BE2C (cell line): ENCODE measurements at regions not wholly inside any gene's neighbourhood (a gene's known extent, or its start where the extent isn't known, plus 50 kb on each side); places are given as distances from the start of the nearest gene placed in this dataset.

Source experiments
- DNase-seq: peaks from one replicate; pipeline ENCODE4 v3.0.0-alpha.2; 2020
- H3K27me3 ChIP-seq: fragments of 250-450 bp; sonication (Bioruptor Pico); 2 replicates; pipeline ENCODE4 v1.5.1; 2020; ENCODE audit warnings: mild to moderate bottlenecking
- H3K36me3 ChIP-seq: fragments of 250-450 bp; sonication (Bioruptor Pico); 2 replicates; pipeline ENCODE4 v1.5.1; 2020; ENCODE audit warnings: mild to moderate bottlenecking
- H3K4me1 ChIP-seq: fragments of 250-450 bp; sonication (Bioruptor Pico); 2 replicates; pipeline ENCODE4 v1.5.1; 2020
- H3K4me3 ChIP-seq: 2 replicates; pipeline ENCODE4 v1.5.1; 2011; ENCODE audit warnings: low read depth, low read length
- H3K9me3 ChIP-seq: fragments of 250-450 bp; sonication (Bioruptor Pico); 2 replicates; pipeline ENCODE4 v1.5.1; 2020
- TF ChIP-seq, protein P1 (sequence below): IDR thresholded peaks from 2 replicates; pipeline ENCODE4 v1.5.1; 2012; ENCODE audit warnings: mild to moderate bottlenecking, low read depth, low read length

- H3K4me3 ChIP-seq, result no peak overlapping the region
- H3K9me3 ChIP-seq, result no peaks in the 10 kb centered on the region
- no peaks in the 10 kb centered on the region for H3K4me1 ChIP-seq
- H3K36me3 ChIP-seq, result no peaks in the 10 kb centered on the region
- no peaks in the 10 kb centered on the region for H3K27me3 ChIP-seq
- no peak for DNase-seq
- TF ChIP-seq, protein P1, sequence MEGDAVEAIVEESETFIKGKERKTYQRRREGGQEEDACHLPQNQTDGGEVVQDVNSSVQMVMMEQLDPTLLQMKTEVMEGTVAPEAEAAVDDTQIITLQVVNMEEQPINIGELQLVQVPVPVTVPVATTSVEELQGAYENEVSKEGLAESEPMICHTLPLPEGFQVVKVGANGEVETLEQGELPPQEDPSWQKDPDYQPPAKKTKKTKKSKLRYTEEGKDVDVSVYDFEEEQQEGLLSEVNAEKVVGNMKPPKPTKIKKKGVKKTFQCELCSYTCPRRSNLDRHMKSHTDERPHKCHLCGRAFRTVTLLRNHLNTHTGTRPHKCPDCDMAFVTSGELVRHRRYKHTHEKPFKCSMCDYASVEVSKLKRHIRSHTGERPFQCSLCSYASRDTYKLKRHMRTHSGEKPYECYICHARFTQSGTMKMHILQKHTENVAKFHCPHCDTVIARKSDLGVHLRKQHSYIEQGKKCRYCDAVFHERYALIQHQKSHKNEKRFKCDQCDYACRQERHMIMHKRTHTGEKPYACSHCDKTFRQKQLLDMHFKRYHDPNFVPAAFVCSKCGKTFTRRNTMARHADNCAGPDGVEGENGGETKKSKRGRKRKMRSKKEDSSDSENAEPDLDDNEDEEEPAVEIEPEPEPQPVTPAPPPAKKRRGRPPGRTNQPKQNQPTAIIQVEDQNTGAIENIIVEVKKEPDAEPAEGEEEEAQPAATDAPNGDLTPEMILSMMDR, result no peak
Observed at GRCh38 chr2:56001947-56002346, 78.4 kb upstream of the EFEMP1 start.

- no peaks in the 10 kb centered on the region for H3K27me3 ChIP-seq
- peaks cover 3% of the 10 kb centered on the region; the same call in 1 of the 2 replicates for H3K4me1 ChIP-seq
- H3K9me3 ChIP-seq, result no peaks in the 10 kb centered on the region
- peak; percentile 76 for DNase-seq
- peak overlapping the region; percentile 24 for H3K4me3 ChIP-seq
- no peaks in the 10 kb centered on the region for H3K36me3 ChIP-seq
- TF ChIP-seq, protein P1, result no peak
Observed at GRCh38 chr2:56008661-56009431, 85.3 kb upstream of the EFEMP1 start.

GRCh38 chr2:56009758-56010458, 86.3 kb upstream of the EFEMP1 start:
- TF ChIP-seq, protein P1, result peak; percentile 49
- H3K4me3 ChIP-seq, result peak overlapping the region; percentile 4
- H3K4me1 ChIP-seq, result peaks cover 3% of the 10 kb centered on the region; the same call in 1 of the 2 replicates
- DNase-seq, result no peak
- no peaks in the 10 kb centered on the region for H3K27me3 ChIP-seq
- no peaks in the 10 kb centered on the region for H3K9me3 ChIP-seq
- no peaks in the 10 kb centered on the region for H3K36me3 ChIP-seq

DNA sequence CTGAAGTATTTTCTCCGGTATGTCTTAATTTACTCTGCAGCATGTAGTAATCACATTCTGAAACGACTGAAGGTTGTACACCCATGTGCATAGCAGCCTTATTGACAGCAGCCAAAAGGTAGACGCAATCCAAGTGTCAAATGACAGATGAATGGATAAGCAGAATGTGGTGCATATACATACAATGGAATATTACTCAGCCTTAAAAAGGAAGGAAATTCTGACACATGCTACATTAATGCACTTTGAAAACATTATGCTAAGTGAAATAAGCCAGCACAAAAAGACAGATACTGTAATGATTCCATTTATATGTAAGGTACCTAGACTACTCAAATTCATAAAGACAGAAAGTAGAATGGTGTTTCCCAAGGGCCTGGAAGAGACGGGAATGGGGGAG, 88.0 kb upstream of the EFEMP1 start:
- Histone ChIP-seq H3K27me3 (no peaks in the 10 kb centered on the region), H3K4me3 (no peak overlapping the region), H3K4me1 (peaks cover 7% of the 10 kb centered on the region), H3K9me3 (no peaks in the 10 kb centered on the region), H3K36me3 (no peaks in the 10 kb centered on the region)
- TF ChIP-seq, protein P1, result no peak
- DNase-seq, result no peak

DNA sequence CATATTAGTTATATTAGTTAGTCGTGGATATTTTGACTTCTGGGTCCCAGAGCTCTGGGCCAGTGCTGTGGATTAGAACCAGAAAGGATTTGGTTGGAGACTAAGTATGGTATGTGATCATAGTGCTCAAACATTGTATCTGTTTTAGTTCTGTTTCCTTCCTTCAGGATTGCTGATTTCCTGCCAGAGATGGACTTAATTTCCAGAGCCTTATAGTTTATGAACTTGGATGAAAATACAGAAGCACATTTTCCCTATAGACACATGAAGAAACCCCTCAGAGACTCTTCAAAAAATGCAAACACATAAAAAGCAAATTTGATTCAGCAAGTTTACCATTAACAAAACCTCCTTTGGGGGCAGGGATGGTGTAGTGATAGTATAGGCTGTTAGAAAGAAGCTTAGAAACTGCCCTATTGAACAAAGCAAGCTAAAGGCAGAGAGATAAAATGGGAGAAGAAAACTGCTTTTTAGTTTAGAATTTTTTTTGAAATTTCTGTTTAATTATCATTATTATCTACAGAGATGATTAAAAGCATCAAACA, 88.7 kb upstream of the EFEMP1 start:
- no peaks in the 10 kb centered on the region for H3K36me3 ChIP-seq
- no peak overlapping the region for H3K4me3 ChIP-seq
- TF ChIP-seq, protein P1, result no peak
- DNase-seq, result no peak
- no peaks in the 10 kb centered on the region for H3K27me3 ChIP-seq
- no peaks in the 10 kb centered on the region for H3K9me3 ChIP-seq
- peaks cover 7% of the 10 kb centered on the region for H3K4me1 ChIP-seq
